A673 (cell line): ENCODE measurements at regions not wholly inside any gene's neighbourhood (a gene's known extent, or its start where the extent isn't known, plus 50 kb on each side); places are given as distances from the start of the nearest gene placed in this dataset.

ENCODE experiments used
- BruUV-seq: library from RNA; stranded (reverse); fragments of 400-500 nt; replicated peaks from 2 replicates; lab custom pipeline; 2021; lab: Mats Ljungman, UMichigan
- CTCF ChIA-PET: fragments of 300-600 bp; sonication (Branson Sonifier 250); formaldehyde crosslinking; loops from one replicate; lab custom pipeline; 2022; ENCODE audit warnings: antibody characterized with exemption; lab: Charles Lee
- POLR2A ChIA-PET: fragments of 300-600 bp; sonication (Branson Sonifier 250); formaldehyde crosslinking; loops from one replicate; lab custom pipeline; 2022; ENCODE audit warnings: antibody characterized with exemption; ENCODE audit not compliant: low non-redundant PET; lab: Charles Lee
- DNase-seq: peaks from one replicate; pipeline ENCODE4 v3.0.0-alpha.2; 2015; ENCODE audit warnings: low spot score
- H3K27ac ChIP-seq: fragments of 200-600 bp; sonication (generic); 2 replicates; pipeline ENCODE4 v1.5.1; 2016; ENCODE audit warnings: mixed run types, low read depth, mild to moderate bottlenecking, mixed read lengths, antibody characterized with exemption, low read length; ENCODE audit not compliant: poor library complexity, severe bottlenecking
- H3K27me3 ChIP-seq: fragments of 200-600 bp; sonication (generic); replicated peaks from 2 replicates; pipeline ENCODE4 v1.6.1; 2017; ENCODE audit warnings: mixed run types, low read depth, mild to moderate bottlenecking, mixed read lengths, antibody characterized with exemption, low read length; ENCODE audit not compliant: insufficient read depth, poor library complexity
- H3K36me3 ChIP-seq: fragments of 200-600 bp; sonication (generic); 2 replicates; pipeline ENCODE4 v1.6.1; 2016; ENCODE audit warnings: mixed run types, mild to moderate bottlenecking, mixed read lengths, antibody characterized with exemption, low read length; ENCODE audit not compliant: insufficient read depth, poor library complexity, severe bottlenecking
- H3K4me1 ChIP-seq: fragments of 200-600 bp; sonication (generic); 2 replicates; pipeline ENCODE4 v1.6.1; 2017; ENCODE audit warnings: mixed run types, mild to moderate bottlenecking, mixed read lengths, antibody characterized with exemption, low read length; ENCODE audit not compliant: insufficient read depth, poor library complexity, severe bottlenecking
- H3K4me3 ChIP-seq: fragments of 200-600 bp; sonication (generic); 2 replicates; pipeline ENCODE4 v1.5.1; 2016; ENCODE audit warnings: low read depth, mixed run types, mild to moderate bottlenecking, mixed read lengths, low read length; ENCODE audit not compliant: poor library complexity, severe bottlenecking
- H3K9me3 ChIP-seq: fragments of 200-600 bp; sonication (generic); 2 replicates; pipeline ENCODE4 v1.6.1; 2016; ENCODE audit warnings: mixed run types, low read depth, mild to moderate bottlenecking, mixed read lengths, antibody characterized with exemption, low read length; ENCODE audit not compliant: poor library complexity, severe bottlenecking
- CTCF ChIP-seq: fragments of 300-800, 200-600 bp; sonication (generic); conservative IDR thresholded peaks from 2 replicates; pipeline ENCODE4 v1.5.1; 2017; ENCODE audit warnings: low read depth, mild to moderate bottlenecking, antibody characterized with exemption, low read length, moderate library complexity, mixed read lengths
- EZH2 ChIP-seq: fragments of 200-600 bp; sonication (generic); IDR thresholded peaks from 2 replicates; pipeline ENCODE4 v1.6.1; 2017; ENCODE audit warnings: borderline replicate concordance, low read depth, mild to moderate bottlenecking, mixed read lengths, antibody characterized with exemption, low read length; ENCODE audit not compliant: poor library complexity, severe bottlenecking
- intact Hi-C: fragments of 100-400 bp; cut with micrococcal nuclease; formaldehyde crosslinking; loops from one replicate; pipeline ENCODE4 v1.10.0; 2022; ENCODE audit not compliant: unreplicated experiment

GRCh38 chrX:121109986-121110385 lies 62.6 kb downstream of the GLUD2 start:
- Histone ChIP-seq H3K27ac (no peak overlapping the region), H3K4me3 (no peak overlapping the region), H3K4me1 (no peaks in the 10 kb centered on the region), H3K9me3 (no peaks in the 10 kb centered on the region), H3K27me3 (no peaks in the 10 kb centered on the region), H3K36me3 (no peaks in the 10 kb centered on the region)
- intact Hi-C loops, result no loop called here
- no TSS peak for BruUV-seq
- ChIA-PET POLR2A (interaction anchor here (0.6 kb wide), 1 partner anchor 924 kb away, joined by 3 read pairs; no protein-coding TSS in a partner anchor), CTCF (no interaction called here)
- TF ChIP-seq CTCF (no peak), EZH2 (no peak)
- no peak for DNase-seq

GRCh38 chrX:121110536-121110935 lies 63.1 kb downstream of the GLUD2 start:
- intact Hi-C loops, result no loop called here
- H3K27ac ChIP-seq, result no peak overlapping the region
- DNase-seq, result no peak
- ChIA-PET CTCF (no interaction called here), POLR2A (interaction anchor here (0.6 kb wide), 1 partner anchor 923 kb away, joined by 3 read pairs; no protein-coding TSS in a partner anchor)
- H3K4me3 ChIP-seq, result no peak overlapping the region
- H3K27me3 ChIP-seq, result no peaks in the 10 kb centered on the region
- TF ChIP-seq EZH2 (no peak), CTCF (no peak)
- H3K4me1 ChIP-seq, result no peaks in the 10 kb centered on the region
- no peaks in the 10 kb centered on the region for H3K36me3 ChIP-seq
- BruUV-seq, result no TSS peak
- no peaks in the 10 kb centered on the region for H3K9me3 ChIP-seq

DNA sequence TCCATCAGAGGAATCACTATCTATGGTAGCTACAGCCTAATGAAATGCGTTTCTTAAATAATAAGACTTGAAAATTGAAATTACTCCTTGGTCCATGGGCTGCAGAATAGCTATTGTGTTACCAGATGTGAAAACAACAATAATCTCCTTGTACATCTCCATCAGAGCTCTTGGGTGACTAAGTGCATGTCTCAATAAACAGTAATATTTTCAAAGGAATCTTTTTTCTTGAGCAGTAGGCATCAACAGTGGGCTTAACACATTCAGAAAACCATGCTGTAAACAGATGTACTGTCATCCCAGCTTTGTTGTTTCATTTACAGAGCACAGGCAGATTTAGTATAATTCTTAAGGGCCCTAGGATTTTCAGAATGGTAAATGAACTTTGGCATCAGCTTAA lies 67.3 kb downstream of the GLUD2 start:
- no peak overlapping the region for H3K4me3 ChIP-seq
- no peaks in the 10 kb centered on the region for H3K27me3 ChIP-seq
- H3K36me3 ChIP-seq, result no peaks in the 10 kb centered on the region
- no peak overlapping the region for H3K27ac ChIP-seq
- ChIA-PET POLR2A (no interaction called here), CTCF (no interaction called here)
- H3K4me1 ChIP-seq, result no peaks in the 10 kb centered on the region
- no peaks in the 10 kb centered on the region for H3K9me3 ChIP-seq
- BruUV-seq, result no TSS peak
- no peak for TF ChIP-seq EZH2
- no peak for TF ChIP-seq CTCF
- intact Hi-C loops, result no loop called here
- no peak for DNase-seq
